GM12873 (cell line): ENCODE measurements at regions not wholly inside any gene's neighbourhood (a gene's known extent, or its start where the extent isn't known, plus 50 kb on each side); places are given as distances from the start of the nearest gene placed in this dataset.

ENCODE experiments used
- TF ChIP-seq, protein P1 (sequence below): IDR thresholded peaks from 2 replicates; pipeline ENCODE4 v1.5.1; 2012; ENCODE audit warnings: low read depth, mild to moderate bottlenecking, moderate library complexity, low read length, control low read depth; ENCODE audit not compliant: insufficient read depth; ENCODE audit errors: missing control alignments

DNA sequence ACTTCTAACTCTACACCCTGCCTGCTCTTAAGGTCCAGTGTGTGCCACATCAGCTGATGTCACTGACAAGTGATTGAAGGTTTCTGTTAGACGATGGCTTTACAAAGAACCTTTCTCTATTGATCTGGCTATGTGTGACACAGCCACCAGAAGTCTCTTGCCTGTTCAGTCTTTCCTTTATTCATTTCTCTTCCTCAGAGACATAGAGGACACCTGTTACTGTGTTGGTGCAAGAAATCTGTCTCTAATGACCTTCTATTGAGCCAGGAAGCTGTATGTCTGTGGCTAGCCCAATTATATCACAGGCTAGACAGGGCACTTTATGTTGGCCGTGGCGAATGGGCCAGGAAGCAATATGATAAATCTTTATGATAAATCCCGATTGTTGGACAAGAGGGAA lies 173.3 kb upstream of the GAP43 start:
- TF ChIP-seq, protein P1, sequence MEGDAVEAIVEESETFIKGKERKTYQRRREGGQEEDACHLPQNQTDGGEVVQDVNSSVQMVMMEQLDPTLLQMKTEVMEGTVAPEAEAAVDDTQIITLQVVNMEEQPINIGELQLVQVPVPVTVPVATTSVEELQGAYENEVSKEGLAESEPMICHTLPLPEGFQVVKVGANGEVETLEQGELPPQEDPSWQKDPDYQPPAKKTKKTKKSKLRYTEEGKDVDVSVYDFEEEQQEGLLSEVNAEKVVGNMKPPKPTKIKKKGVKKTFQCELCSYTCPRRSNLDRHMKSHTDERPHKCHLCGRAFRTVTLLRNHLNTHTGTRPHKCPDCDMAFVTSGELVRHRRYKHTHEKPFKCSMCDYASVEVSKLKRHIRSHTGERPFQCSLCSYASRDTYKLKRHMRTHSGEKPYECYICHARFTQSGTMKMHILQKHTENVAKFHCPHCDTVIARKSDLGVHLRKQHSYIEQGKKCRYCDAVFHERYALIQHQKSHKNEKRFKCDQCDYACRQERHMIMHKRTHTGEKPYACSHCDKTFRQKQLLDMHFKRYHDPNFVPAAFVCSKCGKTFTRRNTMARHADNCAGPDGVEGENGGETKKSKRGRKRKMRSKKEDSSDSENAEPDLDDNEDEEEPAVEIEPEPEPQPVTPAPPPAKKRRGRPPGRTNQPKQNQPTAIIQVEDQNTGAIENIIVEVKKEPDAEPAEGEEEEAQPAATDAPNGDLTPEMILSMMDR = no peak

GRCh38 chr3:115464036-115464435 lies 159.3 kb upstream of the GAP43 start:
- TF ChIP-seq, protein P1 = no peak

DNA sequence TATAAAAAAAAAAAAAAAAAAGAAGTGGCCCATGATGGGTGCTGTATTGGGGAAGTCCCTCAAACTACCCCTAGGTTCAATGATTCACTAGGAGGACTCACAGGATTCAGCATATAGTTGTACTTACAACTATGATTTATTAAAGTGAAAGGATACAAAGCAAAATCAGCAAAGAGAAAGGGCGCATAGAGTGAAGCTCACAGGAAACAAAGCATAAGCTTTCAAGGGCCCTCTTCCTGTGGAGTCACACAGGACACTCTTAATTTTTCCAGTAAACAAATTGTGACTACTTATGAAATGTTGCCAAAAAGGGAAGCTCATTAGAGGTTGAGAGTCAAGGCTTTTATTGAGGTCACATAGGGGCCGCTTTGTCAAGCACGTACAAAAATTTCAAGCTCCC lies 153.7 kb upstream of the GAP43 start:
- TF ChIP-seq, protein P1 = no peak

GRCh38 chr3:115470254-115470653 lies 153.1 kb upstream of the GAP43 start:
- TF ChIP-seq, protein P1 = no peak

DNA sequence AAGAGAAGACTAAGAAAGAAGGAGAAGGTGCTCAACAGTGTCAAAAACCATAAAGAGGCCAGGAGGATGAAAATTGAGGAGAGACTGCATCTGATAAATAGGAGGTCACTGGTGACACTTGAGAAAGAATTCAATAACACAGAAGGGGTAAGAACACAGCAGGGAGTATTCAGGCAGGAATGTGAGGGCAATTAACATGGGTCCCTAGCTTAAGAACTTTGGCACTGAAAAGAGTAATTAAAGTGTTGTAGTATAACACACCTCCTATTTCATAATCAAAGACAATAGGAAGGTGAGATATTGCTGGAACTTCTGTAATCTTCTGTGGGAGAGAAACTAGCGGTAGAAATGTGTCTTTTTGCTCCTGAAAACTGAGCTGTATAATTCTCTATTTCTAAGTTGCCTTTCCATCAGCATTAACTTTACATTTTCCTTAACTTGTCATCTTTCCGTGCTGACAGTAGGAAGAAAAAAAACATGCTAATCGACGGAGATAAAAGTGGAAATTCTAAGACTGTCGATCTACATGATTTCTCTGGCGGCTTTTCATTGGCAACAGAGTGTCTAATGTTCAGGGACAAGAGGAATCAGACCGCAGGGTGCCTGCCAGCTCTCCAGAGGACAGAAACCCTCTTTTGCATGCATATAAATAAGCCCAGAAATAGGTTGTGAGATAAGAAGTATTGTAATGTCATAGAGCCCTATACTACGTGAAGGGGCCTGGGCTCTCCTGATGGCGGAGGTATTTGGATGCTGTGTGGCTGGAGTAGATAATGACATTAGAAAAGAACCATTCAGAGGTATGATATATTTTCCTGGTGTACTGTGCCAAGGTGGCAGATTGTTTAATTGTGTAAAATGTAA lies 147.9 kb upstream of the GAP43 start:
- TF ChIP-seq, protein P1 = no peak

- TF ChIP-seq, protein P1 = no peak
Measured at GRCh38 chr3:115476472-115476871, 146.8 kb upstream of the GAP43 start.

- TF ChIP-seq, protein P1 = no peak
Measured at GRCh38 chr3:115478359-115478758, 145.0 kb upstream of the GAP43 start.
